GM19035 (cell line): ENCODE measurements at regions not wholly inside any gene's neighbourhood (a gene's known extent, or its start where the extent isn't known, plus 50 kb on each side); places are given as distances from the start of the nearest gene placed in this dataset.

Experiments
- ATAC-seq: cut with Tn5 transposase; IDR thresholded peaks from one replicate; pipeline ENCODE4 v1.9.1; 2021; ENCODE audit not compliant: unreplicated experiment

DNA sequence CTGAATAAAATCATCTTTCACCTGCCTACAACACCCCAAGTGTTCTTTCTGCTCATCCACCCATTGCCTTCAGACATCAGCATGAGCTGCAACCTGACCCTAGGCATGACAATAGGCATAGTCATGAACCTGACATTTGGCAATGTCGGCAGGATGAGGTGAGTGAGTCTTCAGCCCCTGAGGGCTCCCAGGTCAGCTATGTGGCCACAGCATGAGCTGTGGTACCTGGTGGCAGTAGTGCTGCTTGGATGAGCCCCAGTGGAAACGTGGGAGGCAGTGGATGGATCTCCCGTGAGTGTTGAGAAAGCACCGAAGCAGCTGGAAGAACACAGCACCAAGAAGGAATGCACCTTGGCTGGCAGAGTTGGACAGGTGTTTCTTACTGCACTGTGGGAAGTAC, 334.8 kb upstream of the FAR2 start:
- no peak for ATAC-seq

DNA sequence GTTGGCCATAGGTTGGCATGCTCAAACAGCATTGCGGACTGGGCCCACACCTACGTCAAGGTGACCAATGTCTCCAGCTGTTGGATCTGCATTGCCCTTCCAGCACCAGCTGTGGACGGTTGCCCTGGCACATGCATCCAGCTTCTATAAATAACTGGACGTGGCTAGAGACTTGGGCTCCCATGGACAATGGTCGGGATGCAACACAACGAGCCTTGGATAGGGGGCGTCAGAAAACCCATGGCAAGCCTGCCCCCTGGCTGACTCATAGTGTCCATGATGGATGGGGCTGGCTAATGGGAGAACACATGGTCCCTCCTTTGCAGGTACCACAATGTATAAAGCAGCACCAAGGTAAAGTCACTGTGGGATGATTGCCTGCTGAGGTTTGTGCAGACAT, 331.6 kb upstream of the FAR2 start:
- no peak for ATAC-seq

GRCh38 chr12:28824193-28824846, 324.8 kb upstream of the FAR2 start:
- ATAC-seq = no peak

DNA sequence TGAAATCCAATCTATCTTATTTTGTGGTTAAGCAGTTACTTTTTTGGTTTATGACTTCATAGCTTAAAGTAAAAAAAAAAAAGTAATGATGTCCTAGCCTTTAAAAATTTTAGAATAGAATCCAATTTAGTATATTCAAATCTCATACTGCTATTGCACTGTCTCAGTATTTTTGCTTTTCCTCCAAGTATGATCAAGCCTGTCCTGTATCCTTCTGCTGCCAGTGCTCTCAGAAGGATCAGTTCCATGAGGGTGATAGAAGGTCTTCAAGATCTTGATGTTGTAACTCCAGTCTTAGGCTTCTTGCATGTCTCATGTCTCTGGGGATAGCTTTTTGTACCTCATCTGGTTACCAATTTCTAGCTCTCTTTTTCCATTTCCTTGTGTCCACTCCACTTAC, 324.2 kb upstream of the FAR2 start:
- ATAC-seq = no peak

- no peak for ATAC-seq
These were observed 322.3 kb upstream of the FAR2 start for GRCh38 chr12:28826766-28827165.

DNA sequence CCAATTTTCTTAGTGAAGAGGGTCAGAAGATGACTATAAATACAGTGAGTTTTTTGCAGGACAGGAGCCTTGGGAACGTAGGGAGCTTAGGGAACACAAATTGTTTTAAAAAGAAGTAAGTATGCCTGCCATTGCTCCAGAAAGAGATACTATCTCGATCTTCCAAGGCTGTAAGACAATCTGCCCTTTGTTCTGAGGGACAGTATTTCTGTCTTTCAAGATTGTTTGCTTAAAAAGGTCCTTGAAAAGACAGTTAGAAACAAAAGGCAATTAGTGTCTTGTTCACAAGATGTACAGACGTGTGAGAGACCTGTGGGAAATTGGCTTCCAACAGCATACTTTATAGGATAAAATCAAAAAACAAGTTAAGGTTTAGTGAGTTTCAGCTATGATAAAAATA, 321.2 kb upstream of the FAR2 start:
- no peak for ATAC-seq

GRCh38 chr12:28828318-28828717, 320.8 kb upstream of the FAR2 start:
- ATAC-seq = no peak

- no peak for ATAC-seq
These were observed 318.6 kb upstream of the FAR2 start for GRCh38 chr12:28830491-28830890.

GRCh38 chr12:28844718-28845117, 304.4 kb upstream of the FAR2 start:
- no peak for ATAC-seq

DNA sequence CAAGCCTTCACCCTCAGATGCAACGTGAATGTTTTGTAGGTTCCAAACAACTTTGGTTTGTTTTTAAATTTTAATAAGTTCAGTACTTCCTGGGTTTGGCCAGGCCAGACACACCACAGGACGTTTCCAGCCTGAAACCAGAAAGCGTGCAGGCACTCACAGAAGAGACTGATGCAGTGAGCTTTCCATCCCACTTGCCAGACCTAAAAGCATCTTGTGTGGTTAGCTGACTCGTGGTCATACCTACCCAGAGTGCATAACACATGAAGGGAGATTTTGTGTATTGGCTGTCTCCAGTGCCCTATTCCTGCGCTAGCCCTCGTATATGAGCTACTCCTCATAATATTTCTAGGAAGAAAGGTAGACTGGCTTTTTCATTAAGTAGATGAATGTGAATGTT, 297.3 kb upstream of the FAR2 start:
- ATAC-seq = no peak

DNA sequence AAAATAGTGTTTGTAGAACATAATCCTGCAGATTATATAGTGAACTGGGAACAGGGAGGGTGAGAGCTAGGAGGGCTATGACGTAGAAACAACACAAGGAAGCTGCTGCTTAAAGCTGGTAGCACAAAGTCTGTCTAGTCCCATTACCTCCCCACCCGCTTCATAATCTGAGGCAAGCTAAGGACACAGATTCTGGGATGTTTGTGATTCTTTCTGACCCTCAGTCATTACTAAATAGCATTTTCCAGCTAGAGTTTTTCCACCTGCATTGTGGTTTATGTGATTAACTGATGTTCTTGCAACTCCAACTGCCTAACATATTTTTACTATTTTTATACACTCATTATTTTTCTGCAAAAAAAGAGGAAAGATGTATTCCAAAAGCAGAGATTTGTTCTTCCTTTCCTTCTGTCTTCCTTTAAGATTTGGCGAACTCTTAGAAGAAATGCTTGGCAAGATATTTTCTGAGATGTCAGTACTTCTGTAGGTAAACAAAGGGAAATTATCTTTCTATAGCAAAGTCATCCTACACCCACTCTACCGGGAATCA, 293.2 kb upstream of the FAR2 start:
- ATAC-seq = no peak

- no peak for ATAC-seq
These were observed 291.7 kb upstream of the FAR2 start for GRCh38 chr12:28857369-28857768.

DNA sequence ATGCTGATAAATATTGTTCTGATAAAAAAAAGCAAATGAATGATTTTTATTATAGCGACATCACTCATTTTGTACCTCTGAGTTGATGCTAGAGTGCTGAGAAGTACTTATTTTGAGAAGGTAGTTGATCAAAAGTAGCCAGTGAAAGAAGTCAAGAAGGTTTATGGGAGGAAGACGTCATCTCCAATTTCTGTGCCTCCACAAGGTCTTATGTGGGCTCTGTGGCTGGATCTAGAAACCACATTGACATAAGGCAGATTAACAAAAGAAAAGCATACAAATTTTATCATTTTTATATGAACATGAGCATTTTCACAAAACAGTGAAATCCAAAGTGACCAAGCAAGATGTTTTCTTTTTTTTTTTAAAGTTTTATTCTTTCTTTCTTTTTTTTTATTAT, 289.5 kb upstream of the FAR2 start:
- ATAC-seq = no peak

GRCh38 chr12:28865776-28866175, 283.3 kb upstream of the FAR2 start:
- ATAC-seq = no peak

GRCh38 chr12:28866296-28866695, 282.8 kb upstream of the FAR2 start:
- no peak for ATAC-seq

- no peak for ATAC-seq
These were observed 282.2 kb upstream of the FAR2 start for GRCh38 chr12:28866715-28867503.

DNA sequence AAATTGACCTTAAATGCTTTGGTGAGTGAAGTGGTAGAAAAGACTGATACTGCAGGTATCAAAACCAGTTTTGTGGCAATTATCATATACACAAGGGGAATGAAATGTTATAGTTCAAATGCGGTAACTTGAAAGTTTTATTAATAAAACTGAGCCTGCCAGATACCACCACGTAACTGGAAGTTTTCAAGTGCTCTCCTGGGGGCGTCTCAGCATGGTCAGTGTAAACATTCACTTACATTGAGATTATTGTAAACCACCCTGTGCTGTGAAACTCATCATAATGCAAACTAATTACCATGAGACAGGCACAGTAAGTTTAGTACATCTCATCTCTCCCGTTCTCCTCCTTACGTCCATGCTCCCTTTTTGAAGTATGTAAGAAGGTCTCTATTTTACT, 280.7 kb upstream of the FAR2 start:
- no peak for ATAC-seq

- ATAC-seq = no peak
These were observed 279.9 kb upstream of the FAR2 start for GRCh38 chr12:28869197-28869596.

DNA sequence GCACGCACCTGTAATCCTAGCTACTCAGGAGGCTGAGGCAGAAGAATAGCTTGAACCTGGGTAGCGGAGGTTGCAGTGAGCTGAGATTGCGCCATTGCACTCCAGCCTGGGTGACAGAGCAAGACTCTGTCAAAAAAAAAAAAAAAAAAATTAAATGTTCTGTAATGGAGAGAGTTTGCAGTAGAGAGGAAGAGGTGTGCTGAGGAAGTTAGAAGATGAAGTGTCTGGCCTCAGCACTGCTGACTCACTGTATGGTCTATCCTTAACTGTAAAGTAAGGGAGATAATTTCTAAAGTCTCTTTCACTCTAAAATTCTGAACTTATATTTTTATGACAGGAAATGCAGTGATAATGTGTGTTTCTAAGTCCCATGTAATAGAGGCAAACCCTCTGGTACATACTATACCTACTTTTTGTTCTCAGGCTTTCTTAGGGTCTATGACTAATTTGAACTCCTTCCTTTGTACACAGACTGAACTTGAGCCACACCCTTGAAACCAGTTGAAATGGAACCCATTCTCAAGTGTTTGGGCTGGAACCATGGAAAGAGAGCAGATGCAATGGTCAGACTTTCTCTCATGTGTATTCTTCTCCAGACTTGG, 278.1 kb upstream of the FAR2 start:
- ATAC-seq = no peak

DNA sequence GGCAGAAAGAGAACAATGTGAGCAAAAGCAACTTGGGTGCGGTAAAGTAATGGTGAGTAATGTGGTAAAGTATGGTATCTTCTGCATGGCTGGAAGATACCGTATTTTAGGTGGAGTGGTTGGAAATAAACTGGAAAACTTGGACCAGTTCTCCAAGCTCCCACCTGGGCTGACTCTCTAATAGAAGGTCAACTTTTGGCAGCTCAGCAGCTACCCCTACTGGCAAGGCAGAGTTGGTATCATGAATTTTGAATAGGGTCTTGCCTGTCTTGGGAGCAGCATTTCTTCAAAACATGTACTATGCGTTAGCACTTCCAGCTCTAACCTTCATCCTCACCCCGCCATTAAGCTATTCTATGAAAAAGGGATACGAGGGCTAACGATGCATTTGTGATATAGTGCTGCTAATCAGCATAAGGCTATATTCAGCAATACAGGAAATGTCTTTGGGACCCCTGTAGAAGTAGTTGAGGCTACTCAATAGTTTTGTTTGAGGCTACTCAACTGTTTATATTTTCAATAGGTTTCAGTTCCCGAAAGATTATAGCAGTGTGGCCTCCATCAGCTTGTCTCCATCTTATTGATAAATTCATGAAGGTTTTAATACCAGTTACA, 276.3 kb upstream of the FAR2 start:
- no peak for ATAC-seq

- ATAC-seq = no peak
These were observed 274.3 kb upstream of the FAR2 start for GRCh38 chr12:28874758-28875157.
